HT-29 (cell line): ENCODE measurements at regions not wholly inside any gene's neighbourhood (a gene's known extent, or its start where the extent isn't known, plus 50 kb on each side); places are given as distances from the start of the nearest gene placed in this dataset.
"Not testable (repeated sequence)": the region's sequence is repeated elsewhere in the genome, so short reads cannot be mapped to it uniquely, and the experiment has no call there.

Experiments
- DNase-seq: peaks from one replicate; pipeline ENCODE4 v3.0.0-alpha.2; 2015; ENCODE audit warnings: low spot score

DNA sequence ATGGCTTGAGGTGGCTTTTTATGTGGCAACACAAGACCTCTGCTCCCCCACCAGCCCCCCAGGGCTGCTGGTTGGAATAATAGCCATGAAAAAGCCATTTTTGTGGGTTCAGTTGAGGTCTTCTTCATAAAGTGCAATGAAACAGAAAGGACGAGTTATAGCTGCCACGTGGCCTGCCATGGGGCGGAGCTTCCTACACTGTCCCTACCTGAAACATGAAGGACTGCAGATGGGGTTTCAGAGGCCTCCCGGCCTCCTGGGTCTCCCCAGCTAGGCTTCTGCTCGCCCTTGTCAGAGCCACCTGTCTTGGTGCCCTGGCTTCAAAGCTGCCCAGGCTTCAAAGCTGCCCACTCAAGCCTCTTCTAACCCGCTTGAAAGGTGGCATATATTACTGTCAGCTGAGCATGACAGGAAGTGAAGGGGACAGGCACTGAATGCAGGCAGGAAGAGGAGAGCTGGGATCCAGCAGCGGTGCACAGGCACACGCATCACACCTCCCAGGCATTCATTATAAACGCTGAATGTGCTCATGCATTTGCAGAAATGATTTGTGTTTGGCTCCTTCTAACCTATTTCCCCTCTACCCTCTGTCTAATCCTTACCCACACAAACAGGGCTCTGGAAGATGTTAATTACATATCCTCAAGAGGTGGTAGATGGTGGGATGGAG is 245.9 kb upstream of the PODXL start:
- DNase-seq, result no peak

DNA sequence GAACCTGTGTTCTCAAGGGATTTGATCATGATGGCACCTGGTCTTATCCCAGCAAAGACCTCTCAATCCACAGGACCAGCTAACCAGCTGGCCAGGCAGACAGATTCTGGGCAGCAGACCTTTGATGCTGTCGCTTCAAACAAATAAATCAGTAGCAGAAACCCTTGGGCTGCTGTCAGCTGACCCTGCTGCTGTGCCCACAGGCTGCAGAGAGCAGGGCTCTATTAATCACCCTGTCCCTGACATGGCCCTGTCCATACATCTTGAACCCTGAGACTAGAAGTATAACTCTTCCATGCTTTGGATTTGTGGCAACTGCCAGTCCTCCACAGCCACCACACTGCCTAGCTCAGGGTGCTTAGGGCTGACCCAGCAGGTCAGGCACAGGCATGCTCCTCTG is 244.1 kb upstream of the PODXL start:
- DNase-seq, result no peak

DNA sequence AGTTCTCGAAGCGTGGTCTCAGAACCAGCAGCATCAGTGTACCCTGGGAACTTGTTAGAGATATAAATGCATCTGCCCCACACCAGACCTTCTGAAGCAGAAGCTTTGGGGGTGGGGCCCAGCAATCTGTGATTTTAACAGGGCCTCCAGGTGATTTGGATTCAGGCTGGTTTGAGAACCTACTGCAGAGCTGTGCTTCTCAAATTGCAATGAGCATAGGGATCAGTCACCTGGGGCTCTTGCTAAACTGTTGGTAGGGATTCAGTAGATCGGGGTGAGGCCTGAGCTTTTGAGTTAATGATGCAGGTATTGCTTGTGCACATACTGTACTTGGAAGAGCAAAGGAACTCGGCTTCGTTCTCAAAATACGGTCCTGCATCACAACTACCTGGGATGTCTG is 243.6 kb upstream of the PODXL start:
- DNase-seq, result no peak

DNA sequence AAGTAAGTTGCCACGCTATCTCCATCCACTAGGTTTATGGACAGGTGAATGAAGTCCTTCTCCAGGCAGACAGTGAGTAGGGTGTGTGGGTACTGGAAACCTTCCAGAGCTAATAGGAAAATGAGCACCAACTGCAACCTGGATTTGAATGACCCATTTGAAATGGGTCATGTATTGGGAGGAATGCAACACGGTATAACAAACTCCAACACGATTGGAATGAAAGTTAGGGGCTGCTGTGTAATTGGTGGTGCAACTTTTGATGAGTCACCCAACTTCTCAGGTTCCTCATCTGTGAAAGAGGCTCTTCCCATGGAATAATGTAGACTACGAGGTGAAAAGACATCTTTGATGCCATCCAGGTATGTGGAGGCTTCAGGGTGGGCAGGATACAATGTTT is 241.4 kb upstream of the PODXL start:
- DNase-seq, result no peak

DNA sequence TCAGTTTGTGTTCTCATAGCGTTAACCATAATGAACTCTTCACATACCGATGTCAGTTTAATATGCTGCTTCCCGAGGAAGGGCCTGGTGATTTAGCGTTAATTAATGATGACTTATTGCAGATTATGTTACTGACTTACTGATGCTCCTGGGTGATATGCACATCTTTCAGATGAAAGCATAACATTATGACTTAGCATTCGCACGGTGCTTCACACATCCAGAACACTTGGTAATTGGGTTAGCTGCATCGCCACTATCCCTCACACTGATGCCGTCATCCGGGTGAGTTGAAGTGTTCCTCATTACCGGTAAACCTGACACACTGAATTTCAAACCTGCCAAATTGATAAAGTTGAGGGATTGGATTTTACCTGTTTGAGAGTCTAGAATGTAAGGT is 239.0 kb upstream of the PODXL start:
- no peak for DNase-seq

DNA sequence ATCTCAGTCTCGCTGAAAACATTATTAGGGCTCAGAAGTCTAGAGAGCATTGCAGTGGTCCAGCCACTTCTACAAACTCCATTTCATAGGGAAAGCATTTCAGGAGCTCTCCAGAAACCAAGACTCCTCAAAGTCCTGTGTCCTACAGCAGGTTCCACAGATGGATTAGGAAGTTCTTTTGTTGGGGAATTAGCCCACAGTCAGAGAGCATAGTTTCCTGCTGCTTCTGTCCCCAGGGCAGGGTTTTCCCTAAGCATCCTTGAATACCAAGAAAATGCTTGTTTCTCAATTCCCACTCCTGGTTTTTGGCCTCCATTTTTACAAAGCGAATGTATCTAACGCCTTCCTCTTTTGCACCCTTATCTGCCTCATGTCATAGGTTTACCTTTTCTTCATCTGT is 235.9 kb upstream of the PODXL start:
- no peak for DNase-seq

DNA sequence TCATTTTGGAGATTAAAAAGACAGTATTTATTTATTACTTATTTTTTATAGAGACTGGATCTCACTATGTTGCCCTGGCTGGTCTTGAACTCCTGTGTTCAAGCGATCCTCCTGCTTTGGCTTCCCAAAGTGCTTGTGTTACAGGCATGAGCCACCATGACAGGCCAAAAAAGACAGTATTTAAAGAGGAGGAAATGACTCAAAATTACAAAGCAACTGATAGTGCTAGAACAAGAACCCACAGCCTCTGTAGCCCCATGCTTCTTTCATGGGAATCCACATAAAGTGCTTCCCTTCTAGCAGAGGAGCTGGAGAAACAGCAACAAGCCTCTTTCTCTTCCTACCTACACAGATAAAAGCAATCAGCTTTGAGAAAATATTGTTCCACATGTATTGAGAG is 230.7 kb upstream of the PODXL start:
- DNase-seq, result no peak

DNA sequence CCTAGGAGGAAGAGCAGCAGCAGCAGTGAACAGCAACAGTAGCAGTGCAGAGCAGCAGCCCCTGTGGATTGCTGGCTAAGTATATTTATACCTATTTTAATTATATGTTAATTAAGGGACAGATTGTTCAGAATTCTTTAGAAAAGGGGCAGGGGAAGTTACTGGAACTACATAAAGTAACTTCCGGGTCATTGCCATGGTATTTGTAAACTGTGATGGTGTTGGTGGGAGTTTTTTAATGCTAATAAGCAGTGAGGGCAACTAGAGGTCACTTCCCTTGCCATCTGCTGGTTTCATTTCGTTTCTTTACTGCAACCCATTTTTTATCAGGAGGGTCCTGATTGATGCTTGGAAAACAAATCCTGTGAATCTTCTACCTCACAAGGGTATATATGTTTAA is 229.8 kb upstream of the PODXL start:
- DNase-seq, result no peak

DNA sequence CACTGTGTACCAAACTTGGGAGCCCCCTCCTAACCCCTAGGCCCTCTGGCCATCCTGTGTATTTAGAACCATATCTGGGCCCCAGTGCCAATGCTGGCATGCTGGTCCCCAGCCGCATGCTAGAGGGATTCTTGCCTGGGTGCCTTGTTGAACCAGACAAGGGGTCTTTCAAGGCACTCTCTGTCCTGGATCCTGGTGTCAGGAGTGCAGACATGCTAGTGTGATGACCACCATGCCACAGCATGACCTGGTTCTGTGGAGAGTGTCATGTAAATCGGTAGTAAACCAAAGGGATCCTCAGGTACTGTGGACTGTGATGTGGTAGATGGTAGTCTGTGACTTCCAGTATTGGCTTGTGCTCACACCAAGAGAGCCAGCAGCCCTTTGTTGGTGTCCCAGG is 222.2 kb upstream of the PODXL start:
- no peak for DNase-seq

DNA sequence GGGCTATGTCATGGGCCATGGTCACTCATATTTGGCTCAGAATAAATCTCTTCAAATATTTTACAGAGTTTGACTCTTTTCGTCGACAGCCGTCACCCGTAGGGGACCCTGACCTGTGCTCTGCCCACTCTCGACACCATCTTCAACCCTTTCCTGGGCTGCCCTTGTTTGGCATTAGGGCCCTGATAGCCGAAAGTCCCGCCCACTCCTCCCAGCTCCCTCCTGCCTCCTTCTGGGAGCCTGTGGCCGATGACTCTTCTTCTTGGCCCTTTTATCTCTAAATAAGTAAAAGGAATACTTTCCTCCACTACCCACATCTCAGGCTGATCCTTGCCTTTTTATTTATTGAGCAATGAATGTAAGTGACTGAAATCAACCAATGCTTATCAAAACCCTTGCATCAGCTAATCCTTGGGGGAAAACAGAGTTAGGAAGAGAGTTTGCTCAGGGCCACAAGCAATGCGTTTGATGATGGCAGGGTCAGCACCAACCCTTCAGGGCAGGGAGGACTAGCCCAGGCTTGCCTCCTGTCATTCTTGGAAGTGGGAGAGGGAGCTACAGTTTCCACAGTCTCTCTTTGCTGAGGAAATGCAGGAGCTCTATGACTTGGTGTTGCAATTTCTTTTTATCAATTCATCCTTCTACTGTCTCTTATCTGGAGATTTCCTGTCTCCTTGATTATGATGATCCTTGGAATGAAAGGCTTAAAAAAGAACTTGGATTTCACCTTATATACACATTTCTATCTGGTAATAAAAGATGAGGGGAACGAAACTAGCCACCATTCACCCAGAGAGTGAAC is 218.2 kb upstream of the PODXL start:
- DNase-seq, result no peak

DNA sequence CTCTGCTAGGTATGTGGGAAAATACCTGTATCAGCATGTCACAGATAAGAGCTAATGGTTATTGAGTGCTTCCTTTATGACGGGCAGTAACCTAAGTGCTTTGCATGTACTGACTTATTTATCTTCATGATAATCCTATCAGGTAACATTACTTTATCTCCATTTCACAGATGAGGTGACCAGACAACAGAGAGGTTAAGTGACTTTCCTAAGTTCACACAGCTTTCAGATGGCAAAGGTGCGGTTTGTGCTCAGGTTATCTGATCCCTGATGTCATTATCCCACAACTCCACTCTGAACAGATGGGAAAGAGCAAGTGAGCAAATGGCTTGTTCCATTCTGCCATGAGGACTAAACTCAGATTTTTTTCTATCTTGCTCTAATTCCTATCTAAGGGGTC is 217.0 kb upstream of the PODXL start:
- no peak for DNase-seq

DNA sequence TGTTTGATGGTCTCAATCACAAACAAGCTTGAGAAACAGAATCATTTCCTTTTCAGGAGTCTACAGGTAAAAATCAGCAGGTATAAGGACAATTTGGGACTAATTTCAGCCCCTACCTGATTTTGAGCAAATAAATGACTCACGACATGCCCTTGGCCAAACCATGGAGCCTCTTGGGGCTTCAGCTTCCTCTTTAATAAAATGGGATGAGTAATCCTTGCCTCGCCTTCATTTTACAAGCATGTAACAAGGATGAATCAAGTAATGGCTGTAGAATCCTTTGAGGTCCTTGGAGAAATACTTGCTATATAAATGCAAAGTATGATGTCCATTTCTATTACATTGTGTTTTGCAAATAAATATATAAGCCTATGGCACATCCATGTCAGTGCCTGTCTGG is 212.8 kb upstream of the PODXL start:
- peak; percentile 6 for DNase-seq

DNA sequence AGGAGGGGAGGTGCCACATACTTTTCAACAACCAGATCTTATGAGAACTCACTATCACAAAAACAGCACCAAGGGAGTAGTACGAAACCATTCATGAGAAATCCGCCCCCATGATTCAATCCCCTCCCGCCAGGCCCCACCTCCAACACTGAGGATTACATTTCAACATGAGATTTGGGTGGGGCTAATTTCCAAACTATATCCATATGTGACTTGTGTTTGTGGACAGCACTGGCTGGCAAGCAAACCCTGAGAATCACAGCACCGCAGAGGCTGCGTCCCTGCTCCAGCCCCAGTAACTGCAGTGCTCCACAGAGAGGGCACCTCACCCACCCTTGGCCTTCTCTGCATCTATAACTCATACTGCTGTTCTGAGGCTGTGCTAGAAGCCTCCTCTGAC is 211.2 kb upstream of the PODXL start:
- no peak for DNase-seq

DNA sequence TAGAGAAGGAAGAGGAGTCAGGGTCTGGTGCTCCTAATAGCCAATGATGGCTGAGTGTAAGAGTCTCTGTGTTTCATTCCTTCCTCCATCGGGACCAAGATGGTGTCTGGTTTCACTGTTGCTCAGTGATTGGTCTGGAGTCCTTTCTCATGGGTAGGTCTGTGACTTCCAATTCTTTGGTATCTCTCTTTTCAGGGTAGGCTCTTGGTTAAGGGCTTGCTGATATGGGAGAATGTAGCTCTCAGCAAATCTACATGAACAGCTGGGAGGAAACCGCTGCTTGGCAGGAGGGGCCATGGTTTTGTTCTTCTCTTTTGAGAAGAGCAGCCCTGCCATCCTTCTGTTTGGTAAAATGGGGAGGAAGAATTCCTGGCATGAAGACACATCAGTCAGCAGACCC is 209.1 kb upstream of the PODXL start:
- no peak for DNase-seq

DNA sequence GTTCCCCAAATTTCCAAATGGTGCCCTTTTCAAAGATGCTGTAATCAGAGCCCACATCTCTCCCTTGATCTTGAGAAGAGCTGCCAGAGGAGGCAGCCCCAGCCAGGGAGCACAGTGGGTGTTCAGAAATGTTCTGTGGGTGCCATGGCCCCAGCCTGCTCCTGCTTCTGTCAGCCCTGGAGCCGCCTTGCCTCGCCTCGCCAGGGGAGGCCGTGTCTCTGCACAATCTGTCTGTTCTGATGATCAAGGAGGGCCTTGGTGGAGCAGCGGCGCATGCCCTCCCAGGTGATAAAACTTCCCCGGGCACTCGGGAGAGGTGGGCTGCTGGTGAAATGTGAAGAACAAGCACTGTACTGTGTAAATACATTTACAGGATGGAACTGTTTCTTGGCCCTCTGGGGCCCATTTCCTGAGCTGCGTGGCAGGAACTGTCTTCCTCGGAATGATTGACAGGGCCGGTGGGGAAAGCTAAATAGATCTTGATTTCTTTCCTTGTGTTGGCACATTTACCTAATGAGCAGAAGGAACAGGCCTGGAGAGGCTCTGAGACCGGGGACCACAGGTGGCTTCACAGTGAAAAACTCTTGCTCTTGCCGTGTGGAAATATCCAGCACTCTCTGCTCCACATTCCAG is 207.8 kb upstream of the PODXL start:
- DNase-seq, result no peak

DNA sequence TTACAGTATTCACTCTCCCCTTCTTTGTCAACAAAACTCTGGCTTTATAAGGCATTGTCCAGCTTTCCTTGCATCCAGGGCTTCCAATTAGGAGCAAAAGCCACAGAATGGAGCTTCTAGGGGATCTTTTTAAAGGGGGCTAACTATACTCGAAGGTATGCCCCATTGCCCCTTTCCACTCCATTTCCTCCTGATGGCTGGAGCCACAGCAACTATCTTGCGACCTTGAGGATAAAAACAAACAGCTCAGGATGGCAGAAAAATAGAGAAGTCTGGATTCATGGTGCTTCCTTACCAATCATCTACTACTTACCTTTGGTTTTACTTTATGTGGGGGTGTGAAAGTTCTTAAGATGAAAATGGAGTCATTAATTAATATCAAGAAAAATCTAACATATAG is 206.3 kb upstream of the PODXL start:
- DNase-seq, result no peak

DNA sequence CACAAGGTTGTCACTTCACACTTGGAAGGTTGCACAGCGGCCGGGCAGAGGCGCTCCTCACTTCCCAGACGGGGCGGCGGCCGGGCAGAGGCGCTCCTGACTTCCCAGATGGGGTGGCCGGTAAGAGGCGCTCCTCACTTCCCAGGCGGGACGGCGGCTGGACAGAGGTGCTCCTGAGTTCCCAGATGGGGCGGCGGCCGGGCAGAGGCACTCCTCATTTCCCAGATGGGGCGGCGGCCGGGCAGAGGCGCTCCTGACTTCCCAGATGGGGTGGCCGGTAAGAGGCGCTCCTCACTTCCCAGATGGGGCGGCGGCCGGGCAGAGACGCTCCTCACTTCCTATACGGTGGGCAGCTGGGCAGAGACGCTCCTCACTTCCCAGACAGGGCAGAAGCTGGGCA is 199.4 kb upstream of the PODXL start:
- DNase-seq, result not testable (repeated sequence)

DNA sequence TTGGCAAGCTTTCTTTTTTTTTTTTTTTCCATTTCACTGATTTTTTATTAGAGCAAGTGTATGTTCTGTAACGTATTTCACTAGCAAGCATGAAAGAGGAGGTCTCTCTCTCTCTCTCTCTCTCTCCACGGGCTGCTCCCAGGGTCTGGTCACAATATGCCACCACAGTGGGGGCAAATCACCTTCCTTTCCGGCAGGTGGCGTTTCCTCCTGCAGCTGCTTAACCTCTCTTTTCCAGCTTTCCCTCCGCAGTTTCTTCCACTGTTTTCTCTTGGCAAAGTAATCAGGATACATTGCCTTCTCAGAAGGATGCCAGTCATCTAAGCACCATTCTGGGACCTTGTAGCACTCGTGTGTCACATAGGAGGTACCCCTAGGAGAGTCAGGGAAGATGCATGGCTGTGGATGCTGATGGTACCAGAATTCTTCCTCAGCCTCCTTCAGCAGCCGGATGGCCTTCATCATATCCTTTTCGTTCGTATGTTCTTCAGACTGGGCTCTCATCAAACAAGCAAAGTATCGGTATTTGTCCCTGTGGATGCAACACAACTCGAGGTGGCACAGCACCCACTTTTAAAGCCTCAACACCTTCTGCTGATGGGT is 197.3 kb upstream of the PODXL start:
- DNase-seq, result peak; percentile 51

DNA sequence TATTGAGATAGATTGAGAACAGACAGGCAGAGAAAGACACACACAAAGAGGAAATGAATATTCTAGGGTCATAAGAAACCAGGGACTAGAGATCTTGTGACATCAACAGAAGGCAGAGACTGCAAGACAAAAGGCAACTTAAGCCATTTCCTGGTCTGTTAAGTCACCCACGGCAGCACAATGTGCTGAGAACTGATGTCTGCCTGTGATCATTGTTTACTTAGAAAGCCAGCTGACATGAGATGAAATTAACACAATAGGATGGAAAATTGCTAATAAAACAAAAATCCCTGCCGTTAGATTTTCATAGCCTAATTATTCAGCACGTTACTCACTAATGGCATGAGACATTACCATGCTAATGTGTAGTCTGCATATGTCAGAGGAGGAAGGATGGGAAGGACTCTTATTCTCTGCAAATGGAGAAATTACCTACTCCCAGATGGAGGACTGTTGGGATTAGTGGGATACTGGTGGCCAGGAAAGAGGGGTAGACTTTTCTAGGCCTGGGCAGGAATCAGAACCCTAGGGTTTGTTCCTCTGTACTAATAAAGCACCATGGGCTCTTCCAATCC is 191.3 kb upstream of the PODXL start:
- DNase-seq, result no peak

DNA sequence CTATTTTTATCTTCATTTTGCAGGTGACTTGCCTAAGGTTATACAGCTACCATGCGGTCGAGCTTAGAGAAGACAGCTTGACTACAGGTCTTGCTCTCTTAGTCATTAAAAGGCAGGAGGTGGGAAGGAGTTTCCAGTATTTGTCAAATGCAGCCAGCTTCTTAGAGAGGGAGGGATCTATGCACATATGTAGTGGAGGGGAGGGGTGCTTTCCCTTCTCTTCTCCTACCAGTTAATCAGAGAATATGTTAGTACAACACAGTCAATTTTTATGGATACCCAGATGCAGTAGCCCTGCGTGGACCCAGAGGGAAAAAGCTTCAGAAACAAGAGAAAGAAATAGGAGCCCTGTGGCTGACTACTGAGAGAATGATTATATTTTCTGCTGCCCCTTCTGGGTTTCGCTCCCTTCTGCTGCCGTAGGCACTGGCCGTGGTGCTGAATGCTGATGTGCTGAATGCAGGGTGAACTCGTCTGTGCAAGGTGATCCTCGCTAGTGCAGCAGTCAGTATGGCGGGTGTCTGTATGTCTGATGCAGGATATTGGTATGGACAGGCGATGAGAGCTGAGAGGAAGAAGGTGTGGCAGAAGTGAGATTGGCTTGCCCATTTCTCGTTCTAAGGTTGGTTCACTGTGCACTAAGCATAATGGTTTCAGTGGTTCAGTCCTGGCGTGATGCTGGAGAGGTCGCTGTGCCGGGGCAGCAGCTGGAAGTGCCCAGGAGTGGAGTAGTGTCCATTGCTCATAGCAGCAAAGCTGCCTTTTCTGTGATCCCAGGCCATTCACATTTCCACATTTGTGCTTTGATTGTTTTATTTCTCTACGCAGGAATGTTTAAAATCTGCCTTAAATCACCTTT is 189.2 kb upstream of the PODXL start:
- peak; percentile 31 for DNase-seq

DNA sequence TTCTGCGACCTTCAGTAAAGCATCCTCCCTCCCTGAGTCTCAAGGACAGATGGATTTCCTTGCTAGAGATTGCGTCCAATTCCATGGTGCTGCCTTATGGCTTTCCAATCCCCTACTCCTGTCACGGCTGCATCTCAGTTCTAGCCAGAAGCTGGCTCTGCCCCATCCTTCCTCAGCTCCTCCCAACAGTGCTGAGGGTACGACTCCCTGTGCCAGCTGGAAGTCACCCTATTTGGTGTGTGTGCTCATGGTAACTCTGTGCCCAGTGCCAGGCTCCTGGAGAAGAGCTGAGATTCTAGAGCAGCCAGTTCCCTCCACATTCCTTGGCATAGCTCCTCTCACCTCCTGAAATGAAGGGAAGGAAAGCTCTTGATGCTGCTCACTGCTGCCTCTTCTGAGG is 185.0 kb upstream of the PODXL start:
- DNase-seq, result no peak
